G401 (cell line): ENCODE measurements at regions not wholly inside any gene's neighbourhood (a gene's known extent, or its start where the extent isn't known, plus 50 kb on each side); places are given as distances from the start of the nearest gene placed in this dataset.

Source experiments
- DNase-seq: peaks from one replicate; pipeline ENCODE4 v3.0.0-alpha.2; 2015; ENCODE audit warnings: low spot score
- in situ Hi-C: cut with HindIII; loops from 2 replicates; pipeline ENCODE4 v1.10.0; 2016; ENCODE audit warnings: low sequenced_read_pairs, mixed read lengths

DNA sequence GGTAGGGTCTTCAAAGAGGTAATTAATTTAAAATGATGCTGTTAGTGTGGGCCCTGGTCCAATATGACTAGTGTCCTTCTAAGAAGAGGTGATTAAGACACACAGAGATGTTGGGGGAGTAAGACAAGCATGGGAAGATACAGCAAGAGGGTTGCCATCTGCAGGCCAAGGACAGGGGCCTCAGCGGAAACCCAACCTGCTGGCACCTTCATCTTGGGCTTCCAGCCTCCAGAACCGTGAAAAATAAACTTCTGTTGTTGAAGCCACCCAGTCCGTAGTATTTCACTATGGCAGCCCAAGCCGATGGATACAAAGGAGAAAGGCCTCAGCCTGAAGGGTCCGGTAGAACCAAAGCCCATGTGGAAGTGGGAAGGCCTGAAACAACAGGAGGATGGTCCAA lies 161.7 kb upstream of the UBE2E1 start:
- no peak for DNase-seq
- in situ Hi-C loops = no loop called here

DNA sequence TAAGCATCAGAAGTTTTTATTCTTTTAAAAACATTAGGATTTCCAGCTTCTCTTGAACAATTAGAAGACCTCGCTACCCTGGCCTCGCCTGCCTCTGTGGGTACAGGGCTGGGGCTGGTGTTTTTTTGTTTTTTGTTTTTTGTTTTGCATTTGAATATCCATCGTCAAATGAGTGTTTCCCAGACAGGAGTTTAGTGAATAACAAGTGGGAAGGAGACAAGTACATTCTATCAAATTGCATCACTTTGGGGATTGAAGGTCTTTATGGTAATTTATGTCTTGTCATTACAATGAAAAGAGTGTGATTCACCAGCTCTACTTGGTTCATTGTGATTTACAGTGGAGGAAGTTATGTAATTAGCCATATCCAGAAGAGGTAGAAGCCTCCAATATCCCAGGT lies 161.1 kb upstream of the UBE2E1 start:
- in situ Hi-C loops = no loop called here

DNA sequence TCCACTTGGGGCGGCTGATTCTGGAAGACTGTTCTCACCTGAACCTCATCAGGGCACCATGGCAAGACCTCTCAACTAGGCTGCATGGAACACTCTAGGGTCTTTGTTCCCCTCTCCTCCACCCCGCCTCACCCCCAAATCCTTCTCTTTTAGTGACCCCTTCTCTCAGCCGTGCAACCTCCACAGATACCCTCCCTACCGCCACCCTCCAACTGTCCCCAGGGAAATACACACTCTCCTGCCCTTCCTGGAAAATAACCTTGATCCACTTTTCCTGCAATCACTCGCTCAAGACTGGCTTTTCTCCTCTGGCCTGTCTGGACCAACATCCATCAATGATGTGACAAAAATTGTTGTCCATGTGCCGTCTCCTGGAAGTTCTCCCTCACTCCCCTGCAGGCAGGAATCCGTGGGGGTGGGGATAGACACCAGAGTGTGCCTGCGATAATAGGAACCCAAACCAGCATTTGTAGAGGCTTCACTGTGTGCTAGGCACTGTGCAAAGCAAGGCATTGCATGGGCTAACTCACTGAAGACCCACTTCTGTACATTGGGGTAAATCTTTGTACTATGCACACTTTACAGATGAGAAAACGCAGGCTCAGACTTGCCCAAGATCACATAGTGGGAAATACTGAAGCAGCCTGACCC lies 160.1 kb upstream of the UBE2E1 start:
- DNase-seq = no peak
- in situ Hi-C loops = no loop called here

More for the DNA sequence above, 161.1 kb upstream of the UBE2E1 start:
- no peak for DNase-seq

GRCh38 chr3:23646184-23646920 lies 159.4 kb upstream of the UBE2E1 start:
- in situ Hi-C loops = no loop called here
- no peak for DNase-seq

GRCh38 chr3:23647706-23648258 lies 158.0 kb upstream of the UBE2E1 start:
- in situ Hi-C loops = no loop called here

DNA sequence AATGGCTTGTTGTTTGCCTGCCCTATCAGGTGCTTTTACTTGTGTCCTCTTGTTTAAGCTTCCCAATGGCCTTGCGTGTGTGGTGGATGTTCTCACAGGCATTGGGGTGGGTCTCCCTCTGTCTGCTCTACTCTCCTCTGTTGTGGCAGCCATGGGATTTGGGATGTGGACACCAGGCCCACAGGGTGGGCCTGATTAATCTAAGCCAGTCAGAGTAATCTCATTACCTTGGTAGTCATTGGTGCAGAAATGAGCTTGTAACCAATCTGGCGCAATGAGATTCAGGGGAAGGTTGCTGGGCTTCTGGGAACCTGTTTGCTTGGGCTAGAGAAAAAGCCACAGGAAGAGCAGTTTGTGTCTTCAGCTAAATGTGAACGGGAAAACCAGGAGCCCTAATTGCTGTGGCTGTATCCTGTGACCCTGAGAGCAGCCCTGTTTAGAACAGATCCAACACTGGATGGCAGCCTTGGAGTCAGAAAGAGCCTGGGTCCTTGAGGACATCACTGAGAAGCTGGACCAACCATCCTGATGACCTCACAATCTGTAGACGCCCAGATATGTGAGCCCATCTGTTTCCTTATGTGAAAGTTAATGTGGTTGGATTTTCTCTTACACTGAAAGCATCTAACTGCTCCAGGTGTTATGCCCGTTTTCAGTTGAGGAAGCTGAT lies 157.3 kb upstream of the UBE2E1 start:
- in situ Hi-C loops = no loop called here
- peak; percentile 65 for DNase-seq

More at GRCh38 chr3:23647706-23648258, 158.0 kb upstream of the UBE2E1 start:
- no peak for DNase-seq

GRCh38 chr3:23648996-23649395 lies 156.8 kb upstream of the UBE2E1 start:
- in situ Hi-C loops = no loop called here
- no peak for DNase-seq

DNA sequence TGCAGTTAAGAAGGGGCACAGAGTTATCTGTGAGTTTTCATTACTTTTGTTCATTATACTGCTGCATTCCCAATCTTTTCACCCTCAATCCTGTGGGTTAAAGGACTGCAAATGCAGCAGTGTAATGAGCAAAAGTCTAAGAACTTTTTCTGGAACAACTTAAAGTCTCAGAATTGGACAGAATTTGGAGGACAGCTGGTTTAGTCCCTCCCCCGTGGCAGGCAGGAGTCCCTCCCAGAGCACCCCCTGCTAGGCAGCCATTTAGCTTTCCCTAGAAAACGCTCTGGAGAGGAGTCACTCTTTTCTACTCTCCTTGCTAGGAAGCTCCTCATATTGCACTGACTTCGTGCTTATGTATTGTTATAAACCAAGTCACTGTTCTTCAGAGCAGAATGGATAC lies 156.3 kb upstream of the UBE2E1 start:
- DNase-seq = no peak

DNA sequence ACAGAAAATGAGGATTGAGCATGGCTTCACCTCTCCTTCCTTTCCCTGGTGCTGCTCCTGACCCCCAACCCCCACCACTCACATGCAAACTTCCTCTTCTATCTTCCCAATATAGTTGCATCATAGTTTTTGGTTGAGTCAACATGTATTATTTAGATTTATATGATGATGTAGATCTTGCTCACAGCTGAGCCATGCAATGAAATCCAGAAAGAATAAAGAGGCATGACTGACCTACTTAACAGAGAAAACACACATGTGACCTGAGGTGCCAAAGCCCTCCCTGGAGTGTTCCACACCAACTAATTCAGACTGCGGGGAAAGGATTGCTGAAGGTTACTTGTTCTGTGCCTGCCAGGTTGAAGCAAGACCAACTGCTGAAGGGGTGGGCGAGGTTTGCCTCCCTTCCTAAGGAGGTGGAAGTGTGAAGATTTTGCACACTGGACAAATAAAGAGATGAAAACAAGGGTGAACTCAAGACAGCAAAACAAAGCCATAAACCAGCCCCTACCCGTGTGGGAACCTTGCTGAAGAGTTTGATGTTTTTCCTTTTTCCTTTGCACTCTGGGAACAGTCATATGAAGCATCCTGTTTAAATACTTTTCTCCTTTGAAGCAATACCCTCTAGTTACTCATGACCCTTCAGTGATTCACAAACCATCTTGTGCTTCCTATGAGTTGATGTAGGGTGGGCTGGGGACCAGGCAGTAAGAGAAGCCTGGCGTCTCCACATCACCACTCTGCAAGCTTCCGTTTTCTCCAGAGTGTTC lies 155.2 kb upstream of the UBE2E1 start:
- DNase-seq = peak; percentile 33
- in situ Hi-C loops = no loop called here

More for the DNA sequence above, 156.3 kb upstream of the UBE2E1 start:
- in situ Hi-C loops = no loop called here

- in situ Hi-C loops = no loop called here
- no peak for DNase-seq
These were observed 151.9 kb upstream of the UBE2E1 start for GRCh38 chr3:23653647-23654525.

GRCh38 chr3:23654571-23654970 lies 151.2 kb upstream of the UBE2E1 start:
- in situ Hi-C loops = no loop called here
- DNase-seq = no peak

GRCh38 chr3:23655749-23656148 lies 150.0 kb upstream of the UBE2E1 start:
- DNase-seq = no peak
- in situ Hi-C loops = no loop called here

- DNase-seq = no peak
These were observed 149.6 kb upstream of the UBE2E1 start for GRCh38 chr3:23656199-23656598.

DNA sequence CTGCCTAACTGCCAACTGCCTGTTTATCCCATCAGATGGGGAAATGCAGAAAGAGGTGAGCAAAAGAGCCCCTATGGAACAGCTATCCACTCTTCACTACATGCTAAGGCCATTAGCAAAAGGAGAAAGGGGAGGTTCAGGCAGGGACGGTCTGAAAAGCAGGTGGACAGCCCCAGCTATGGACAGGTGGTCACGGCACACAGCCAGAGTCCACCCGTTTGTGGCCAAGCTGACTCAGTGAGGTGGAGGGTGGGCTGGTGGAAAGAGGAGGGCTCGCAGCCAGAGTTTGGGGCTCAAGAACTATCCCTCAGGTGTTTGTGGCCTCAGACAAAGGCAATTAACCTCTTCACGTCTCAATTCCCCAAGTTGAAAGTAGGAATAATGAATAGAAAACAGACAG lies 148.9 kb upstream of the UBE2E1 start:
- in situ Hi-C loops = no loop called here
- DNase-seq = peak; percentile 60

More at GRCh38 chr3:23656199-23656598, 149.6 kb upstream of the UBE2E1 start:
- in situ Hi-C loops = no loop called here

DNA sequence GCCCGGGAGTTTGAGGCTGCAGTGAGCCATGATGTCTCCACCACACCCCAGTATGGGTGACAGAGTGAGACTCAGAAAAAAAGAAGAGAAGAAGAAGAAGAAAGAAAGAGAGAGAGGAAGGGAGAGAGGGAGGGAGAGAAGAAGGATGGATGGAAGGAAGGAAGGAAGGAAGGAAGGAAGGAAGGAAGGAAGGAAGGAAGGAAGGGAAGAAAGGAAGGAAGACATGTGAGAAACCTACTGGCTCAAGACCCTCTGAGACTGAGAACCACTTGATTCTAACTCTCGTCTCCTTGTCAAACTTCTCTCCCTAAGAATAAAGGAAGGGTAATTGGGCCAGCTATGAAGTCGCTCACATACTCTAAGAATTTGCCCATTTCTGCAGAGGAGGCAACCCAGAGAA lies 148.1 kb upstream of the UBE2E1 start:
- in situ Hi-C loops = no loop called here
- no peak for DNase-seq

DNA sequence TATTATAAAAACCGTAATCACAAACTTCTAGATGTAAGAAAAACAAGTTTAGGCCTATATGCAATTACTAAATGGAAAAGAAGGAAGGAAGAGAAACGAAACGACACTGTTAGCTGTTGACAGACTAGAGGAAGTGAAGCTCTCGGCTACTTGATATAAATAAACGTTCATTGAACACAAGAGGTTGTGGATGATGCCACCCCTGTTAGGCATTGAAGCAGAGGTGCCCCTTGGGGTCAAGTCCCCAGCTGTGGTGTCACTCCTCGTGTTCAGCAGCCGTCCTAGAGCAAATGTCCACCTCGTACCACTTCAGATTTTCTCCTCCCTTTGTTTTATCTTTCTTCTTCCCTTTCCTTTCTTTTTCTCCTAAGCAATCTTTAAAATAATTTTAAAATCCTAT lies 146.5 kb upstream of the UBE2E1 start:
- in situ Hi-C loops = no loop called here
- DNase-seq = no peak

- no peak for DNase-seq
- in situ Hi-C loops = no loop called here
These were observed 145.8 kb upstream of the UBE2E1 start for GRCh38 chr3:23659840-23660430.

DNA sequence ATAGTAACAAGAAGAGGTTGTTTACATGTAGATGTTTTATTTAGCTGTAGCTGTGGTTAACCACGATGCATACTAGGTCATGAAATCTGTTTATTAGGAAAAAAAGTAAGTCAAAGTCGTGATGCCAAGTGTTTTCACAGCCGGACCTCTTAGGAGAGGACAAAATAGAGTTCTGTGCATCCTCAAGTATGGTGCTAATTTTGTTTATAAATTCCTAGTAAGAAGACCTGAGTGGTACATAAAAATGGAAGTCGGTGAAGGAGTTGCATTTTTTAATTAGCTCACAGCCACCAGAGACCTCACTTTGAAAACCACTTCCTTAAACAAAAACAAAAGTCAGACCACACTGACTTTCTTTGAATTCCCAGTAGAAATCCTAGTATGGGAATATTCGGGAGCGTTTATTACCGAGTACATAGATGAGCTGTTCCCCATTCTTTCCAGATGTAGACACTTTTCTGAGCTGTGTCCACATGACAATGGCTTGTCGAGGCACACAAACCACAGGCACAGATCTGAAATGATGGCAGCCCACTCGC lies 143.6 kb upstream of the UBE2E1 start:
- in situ Hi-C loops = no loop called here
- DNase-seq = no peak
